GM12891 (cell line): ENCODE measurements at regions not wholly inside any gene's neighbourhood (a gene's known extent, or its start where the extent isn't known, plus 50 kb on each side); places are given as distances from the start of the nearest gene placed in this dataset.

Source experiments
- DNase-seq: peaks from one replicate; pipeline ENCODE4 v3.0.0; 2011; ENCODE audit warnings: low spot score; ENCODE audit not compliant: insufficient read length
- FAIRE-seq: peaks from 2 replicates; lab custom pipeline; 2011; peaks lifted over from hg19 to GRCh38; lab: Jason Lieb, UNC
- PAX5 ChIP-seq: IDR thresholded peaks from 2 replicates; pipeline ENCODE4 v1.6.1; 2011; ENCODE audit warnings: low read length, moderate library complexity, mild to moderate bottlenecking; ENCODE audit not compliant: insufficient read depth, severe bottlenecking
- POLR2A ChIP-seq: IDR thresholded peaks from 2 replicates; pipeline ENCODE4 v1.6.1; 2011; ENCODE audit warnings: low read depth, low read length, control low read depth
- POLR2AphosphoS5 ChIP-seq: IDR thresholded peaks from 2 replicates; pipeline ENCODE4 v1.6.1; 2011; ENCODE audit warnings: low read depth, low read length, control low read depth
- POU2F2 ChIP-seq: IDR thresholded peaks from 2 replicates; pipeline ENCODE4 v1.6.1; 2011; ENCODE audit warnings: low read depth, mild to moderate bottlenecking, control low read depth, low read length, moderate library complexity
- SPI1 ChIP-seq: IDR thresholded peaks from 2 replicates; pipeline ENCODE4 v1.6.1; 2011; ENCODE audit warnings: low read depth, low read length, control low read depth
- TAF1 ChIP-seq: IDR thresholded peaks from 2 replicates; pipeline ENCODE4 v1.6.1; 2011; ENCODE audit warnings: low read depth, low read length, control low read depth

DNA sequence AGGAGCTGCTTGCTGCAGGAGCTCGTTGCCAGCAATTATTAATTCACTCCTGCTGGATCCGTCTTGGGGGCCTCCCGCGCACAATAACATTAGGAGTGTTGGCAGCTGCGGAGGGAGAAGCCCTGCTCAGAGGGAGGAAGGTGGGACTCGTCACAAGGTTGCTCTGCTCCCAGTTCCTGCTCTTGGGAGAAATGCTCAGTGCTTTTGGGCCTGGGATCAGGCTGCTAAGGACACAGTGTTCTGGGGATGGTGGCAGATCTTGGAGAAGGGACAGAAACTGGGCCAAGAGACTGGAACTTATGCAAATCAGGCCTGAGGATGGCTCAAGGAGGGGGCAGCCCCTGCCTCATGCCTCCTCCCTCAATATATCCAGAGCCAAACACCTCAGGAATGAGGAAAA is 78.9 kb upstream of the OLFM4 start:
- TF ChIP-seq SPI1 (no peak), PAX5 (no peak), POLR2AphosphoS5 (no peak), TAF1 (no peak), POU2F2 (no peak), POLR2A (no peak)
- no peak for FAIRE-seq
- no peak for DNase-seq

DNA sequence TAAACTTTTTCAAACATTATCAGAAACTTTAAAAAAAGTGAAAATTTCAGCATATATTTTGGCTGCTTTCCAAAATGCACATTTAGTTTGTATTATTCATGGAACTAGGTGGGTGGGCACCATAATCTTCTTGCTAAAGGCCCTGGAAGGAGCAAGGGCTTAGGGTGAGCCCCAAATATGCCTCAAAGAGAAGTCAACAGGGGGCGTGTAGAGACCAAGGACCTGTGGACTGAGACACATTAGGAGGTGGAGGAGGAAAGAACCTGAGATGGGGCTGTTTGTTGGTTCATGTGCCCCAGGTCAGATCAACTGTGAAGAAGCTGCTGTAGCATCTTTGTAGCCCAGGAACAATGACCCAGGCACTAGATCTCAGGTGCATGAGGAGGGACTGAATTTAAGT is 79.6 kb upstream of the OLFM4 start:
- TF ChIP-seq POU2F2 = no peak
- no peak for DNase-seq
- no peak for FAIRE-seq

DNA sequence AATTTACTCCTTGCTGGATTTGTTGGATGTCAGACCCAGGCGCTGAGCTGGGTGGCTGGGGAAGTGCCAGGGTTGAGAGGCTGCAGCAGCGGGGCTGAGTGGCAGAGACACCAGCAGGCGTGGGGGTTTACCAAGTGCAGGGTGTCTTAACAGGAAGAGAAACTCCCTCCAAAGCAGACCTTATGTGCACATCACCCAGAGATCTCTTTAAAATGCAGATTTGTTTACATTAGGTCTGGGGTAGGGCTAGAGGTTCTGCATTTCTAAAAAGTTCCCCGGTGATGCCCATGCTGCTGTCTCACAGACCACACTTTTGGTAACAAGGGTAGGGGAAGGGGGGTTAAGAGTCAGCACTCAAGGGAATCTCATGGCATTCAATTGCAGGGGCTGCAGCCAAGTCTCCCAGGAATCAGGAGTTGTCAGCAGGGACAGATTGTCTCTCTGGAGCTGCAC is 80.7 kb upstream of the OLFM4 start:
- DNase-seq = no peak
- TF ChIP-seq POU2F2 (no peak), PAX5 (no peak), TAF1 (no peak), POLR2A (no peak), SPI1 (no peak), POLR2AphosphoS5 (no peak)
- FAIRE-seq = no peak

DNA sequence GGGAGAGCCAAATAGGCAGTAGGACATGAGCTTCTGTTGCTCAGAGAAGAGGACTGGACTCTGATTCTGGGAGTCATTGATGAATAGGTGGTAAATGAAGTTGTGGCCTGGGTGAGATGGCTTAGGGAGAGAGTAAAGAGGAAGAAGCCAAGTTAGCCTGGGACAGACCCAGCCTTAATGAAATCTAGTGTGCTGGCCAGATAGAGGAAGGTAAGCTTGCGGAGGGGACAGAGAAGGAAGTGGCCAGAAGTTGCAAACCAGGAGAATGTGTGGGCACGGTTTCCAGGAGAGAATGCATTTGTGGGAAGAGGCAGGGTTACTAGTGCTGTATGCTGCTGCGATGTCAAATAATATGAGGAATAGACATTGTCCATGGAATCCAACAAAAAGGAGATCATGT is 83.3 kb upstream of the OLFM4 start:
- FAIRE-seq (no peak), DNase-seq (no peak)
- TF ChIP-seq PAX5 = no peak
- no peak for TF ChIP-seq POLR2A
- no peak for TF ChIP-seq POU2F2
- TF ChIP-seq SPI1 = no peak
- TF ChIP-seq POLR2AphosphoS5 = no peak
- TF ChIP-seq TAF1 = no peak

DNA sequence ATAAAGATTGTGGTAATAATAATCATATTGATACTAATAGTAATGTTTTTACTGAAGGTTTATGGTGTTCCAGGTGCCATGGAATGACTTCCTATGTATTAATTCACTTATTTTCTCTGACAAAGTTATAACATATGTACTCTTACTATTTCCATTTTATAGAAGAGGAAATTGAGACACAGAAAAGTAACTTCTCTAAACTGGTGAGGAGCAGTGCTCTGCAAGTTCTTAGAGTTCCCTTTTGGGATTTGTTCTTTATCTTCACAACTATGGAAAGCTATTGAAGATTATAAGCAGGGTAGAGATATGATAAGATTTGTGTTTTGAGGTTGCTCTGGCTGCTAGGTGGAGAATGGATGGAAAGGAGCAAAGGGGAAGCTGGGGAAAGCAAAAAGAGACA is 83.9 kb upstream of the OLFM4 start:
- no peak for FAIRE-seq
- no peak for TF ChIP-seq TAF1
- TF ChIP-seq POLR2A = no peak
- TF ChIP-seq POLR2AphosphoS5 = no peak
- no peak for TF ChIP-seq SPI1
- TF ChIP-seq PAX5 = no peak
- TF ChIP-seq POU2F2 = no peak

DNA sequence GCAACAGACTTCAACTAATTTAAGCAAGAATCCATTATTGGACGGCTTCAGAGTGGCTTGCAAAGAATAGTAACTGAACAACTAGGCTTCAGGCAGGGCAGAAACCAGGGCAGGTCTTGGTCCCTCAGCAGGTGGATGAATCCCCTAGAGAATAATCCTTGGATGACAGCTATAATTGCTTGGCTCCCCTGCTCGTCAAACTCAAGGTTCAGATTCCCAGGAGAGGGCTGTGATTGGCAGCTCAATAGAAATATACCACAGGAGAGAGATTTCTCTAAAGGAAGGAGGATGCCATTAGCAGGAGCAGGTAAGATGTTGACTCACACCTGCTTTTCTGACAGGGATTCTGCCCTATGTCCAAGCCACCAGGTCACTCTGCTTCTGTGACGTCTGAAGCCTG is 89.6 kb upstream of the PCDH8 start:
- DNase-seq (no peak), FAIRE-seq (no peak)
- TF ChIP-seq TAF1 (no peak), POLR2A (no peak), SPI1 (no peak), PAX5 (no peak), POLR2AphosphoS5 (no peak), POU2F2 (no peak)

More for the DNA sequence above, 83.9 kb upstream of the OLFM4 start:
- no peak for DNase-seq

DNA sequence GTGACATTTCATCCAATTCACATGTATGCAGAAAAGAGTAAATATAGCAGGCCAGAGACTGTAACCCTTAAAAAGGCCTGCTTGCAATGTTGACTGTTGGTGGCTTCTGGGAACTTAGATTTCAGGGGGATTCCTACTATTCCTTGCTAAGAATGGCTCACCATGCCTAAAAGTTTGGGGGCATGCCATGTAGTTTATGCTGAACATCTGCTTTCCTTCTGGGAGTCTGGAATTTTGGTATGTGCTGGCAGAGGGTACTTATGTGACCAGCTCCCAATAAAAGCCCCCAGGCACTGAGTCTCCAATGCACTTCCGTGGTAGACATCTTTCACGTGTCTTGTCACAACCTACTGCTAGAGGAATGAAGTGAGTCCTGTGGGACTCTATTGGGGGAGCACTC is 88.4 kb upstream of the PCDH8 start:
- DNase-seq (no peak), FAIRE-seq (no peak)
- no peak for TF ChIP-seq SPI1
- TF ChIP-seq POLR2AphosphoS5 = no peak
- TF ChIP-seq TAF1 = no peak
- TF ChIP-seq PAX5 = no peak
- no peak for TF ChIP-seq POU2F2
- no peak for TF ChIP-seq POLR2A

DNA sequence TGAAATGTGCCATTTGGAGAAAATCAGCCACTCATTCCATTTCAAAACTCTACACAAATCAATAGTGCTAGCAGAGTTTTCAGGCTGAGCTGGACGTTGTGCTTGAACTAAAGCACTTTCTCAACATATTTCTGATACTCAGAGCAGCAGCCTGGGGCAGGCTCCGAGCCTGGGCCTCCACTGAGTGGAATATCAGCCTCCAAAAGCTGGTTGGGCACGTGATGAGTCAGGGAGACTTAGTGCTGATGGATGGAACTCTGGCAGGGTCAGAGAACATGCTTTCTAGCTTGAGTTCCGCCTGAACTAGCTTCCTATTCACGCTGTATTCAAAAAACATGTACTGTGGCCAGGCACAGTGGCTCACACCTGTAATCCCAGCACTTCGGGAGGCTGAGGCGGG is 85.8 kb upstream of the PCDH8 start:
- DNase-seq (no peak), FAIRE-seq (no peak)
- TF ChIP-seq SPI1 (no peak), POLR2AphosphoS5 (no peak), POLR2A (no peak), TAF1 (no peak), POU2F2 (no peak)

DNA sequence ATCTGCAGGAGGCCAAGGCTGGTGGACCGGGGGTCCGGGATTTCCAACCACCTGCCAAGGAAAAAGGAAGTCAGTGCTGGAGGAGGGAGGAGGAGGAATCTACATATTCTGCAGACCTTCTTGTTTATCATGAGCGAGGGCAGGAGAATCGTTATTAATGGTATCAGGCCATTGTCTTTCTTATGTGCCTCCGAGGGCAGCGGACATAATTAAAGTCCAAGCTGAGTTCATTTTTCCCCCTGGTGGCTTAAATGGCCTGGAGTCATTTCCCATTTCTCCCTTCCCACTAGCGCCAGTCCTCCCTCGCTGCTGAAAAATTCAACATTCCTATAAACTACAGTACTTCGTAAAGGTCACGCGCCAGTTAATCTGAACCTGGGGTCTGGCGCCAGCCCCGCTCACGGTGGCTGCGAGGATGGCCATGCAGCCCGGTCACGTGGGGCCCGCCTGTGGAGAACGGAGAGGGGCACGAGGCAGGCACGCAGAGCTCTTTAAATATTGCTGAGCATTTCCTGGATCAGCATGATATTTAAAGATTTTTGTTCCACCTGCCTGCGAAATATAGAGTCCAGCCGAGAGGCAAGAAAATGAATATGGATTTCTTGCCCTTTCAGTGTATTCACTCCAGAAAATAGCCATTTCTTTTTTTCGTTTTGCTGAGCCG is 85.2 kb upstream of the PCDH8 start:
- no peak for TF ChIP-seq POU2F2
- TF ChIP-seq POLR2A = no peak
- no peak for TF ChIP-seq TAF1
- no peak for TF ChIP-seq PAX5
- TF ChIP-seq POLR2AphosphoS5 = no peak
- TF ChIP-seq SPI1 = no peak
- no peak for FAIRE-seq
- DNase-seq = no peak

DNA sequence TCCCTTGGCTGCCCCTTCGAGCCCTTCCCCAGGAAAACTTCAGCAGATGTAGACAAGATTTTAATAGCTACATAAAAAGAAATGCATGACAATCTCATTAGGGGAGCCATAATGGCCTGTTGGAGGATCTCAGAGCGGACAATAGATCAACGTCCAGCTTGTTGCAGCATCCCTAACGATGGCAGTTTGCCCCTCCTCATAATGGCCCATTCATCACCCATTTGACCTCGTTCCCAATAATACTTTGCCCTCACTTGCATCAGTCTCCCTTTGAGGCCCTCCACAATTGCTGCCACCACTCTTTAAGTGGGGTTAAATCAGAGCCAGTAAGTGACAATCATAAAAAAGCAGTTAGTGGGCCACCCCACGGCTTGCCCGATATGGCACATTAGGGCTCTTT is 84.7 kb upstream of the PCDH8 start:
- DNase-seq (no peak), FAIRE-seq (no peak)
- TF ChIP-seq SPI1 = no peak
- TF ChIP-seq POU2F2 = no peak
- no peak for TF ChIP-seq POLR2AphosphoS5
- TF ChIP-seq TAF1 = no peak
- TF ChIP-seq POLR2A = no peak
- no peak for TF ChIP-seq PAX5

DNA sequence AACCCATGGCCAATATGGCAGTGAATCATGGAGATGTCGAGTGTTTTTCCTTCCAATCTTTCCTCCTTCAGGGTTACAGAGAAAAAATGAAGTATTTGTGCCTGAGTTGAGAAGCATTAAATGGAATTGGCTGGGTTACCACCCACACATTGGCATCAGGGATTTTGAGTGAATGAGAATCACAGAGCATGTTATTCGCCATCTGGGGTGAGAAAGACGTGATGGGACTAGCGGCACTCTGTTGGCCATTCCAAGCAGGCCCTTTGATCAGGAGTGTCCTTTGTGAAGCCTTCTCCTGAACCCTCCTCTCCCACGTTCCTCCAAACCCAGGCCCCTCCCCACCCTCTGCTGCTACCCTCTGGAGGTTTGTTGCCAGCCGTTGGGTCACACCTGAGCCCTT is 84.2 kb upstream of the PCDH8 start:
- DNase-seq (no peak), FAIRE-seq (no peak)
- TF ChIP-seq POU2F2 (no peak), PAX5 (no peak), POLR2AphosphoS5 (no peak), POLR2A (no peak), SPI1 (no peak), TAF1 (no peak)
